ENCODE measurements at regions not wholly inside any gene's neighbourhood (a gene's known extent, or its start where the extent isn't known, plus 50 kb on each side); places are given as distances from the start of the nearest gene placed in this dataset.

DNA sequence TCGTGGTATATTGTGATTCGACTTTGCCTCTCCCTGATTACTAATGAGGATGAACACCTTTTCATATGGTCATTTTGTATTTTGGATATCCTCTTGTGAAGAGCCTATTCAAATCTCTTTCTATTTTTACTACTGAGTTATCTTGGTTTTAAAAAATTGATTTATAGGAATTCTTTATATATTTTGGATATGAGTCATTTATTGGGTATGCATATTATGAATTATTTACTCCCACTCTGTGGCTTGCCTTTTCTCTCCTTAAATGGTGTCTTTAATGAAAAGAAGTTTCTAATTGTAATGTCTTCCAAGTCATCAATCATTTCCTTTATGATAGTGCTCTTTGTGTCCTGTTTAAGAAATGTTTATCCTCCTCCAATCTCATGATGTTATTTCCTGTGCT lies 191.5 kb upstream of the DPH6 start:
- no peak for DNase-seq (ENCODE audit: low read depth)
- Histone ChIP-seq H3K36me3 (ENCODE audit: control insufficient read depth, insufficient read depth, low read length, severe bottlenecking) (no peaks in the 10 kb centered on the region), H3K9me3 (ENCODE audit: control insufficient read depth, low read length) (no peaks in the 10 kb centered on the region), H3K4me1 (ENCODE audit: control insufficient read depth, insufficient read depth, low read length) (no peaks in the 10 kb centered on the region), H3K9ac (ENCODE audit: low read length) (no peak overlapping the region), H3K27me3 (replicated peaks; ENCODE audit: control insufficient read depth, insufficient read depth, low read length) (no peaks in the 10 kb centered on the region), H3K4me3 (ENCODE audit: low read length) (no peak overlapping the region)

DNA sequence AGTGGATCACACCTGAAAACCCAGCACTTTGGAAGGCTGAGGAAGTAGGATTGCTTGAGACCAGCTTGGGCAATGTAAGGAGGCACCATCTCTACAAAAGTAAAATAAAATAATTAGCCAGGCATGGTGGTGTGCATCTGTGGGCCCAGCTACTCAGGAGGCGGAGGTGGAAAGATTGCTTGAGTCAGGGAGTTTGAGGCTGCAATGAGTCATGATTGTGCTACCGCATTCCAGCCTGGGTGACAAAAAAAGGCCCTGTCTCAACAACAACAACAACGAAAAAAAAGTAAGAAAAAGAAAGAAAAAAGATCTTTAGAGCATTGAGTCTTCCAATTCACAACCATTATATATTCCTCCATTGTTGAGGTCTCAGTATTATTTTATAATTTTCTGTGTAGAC lies 192.4 kb upstream of the DPH6 start:
- no peak for DNase-seq (ENCODE audit: low read depth)
- no peaks in the 10 kb centered on the region for H3K27me3 ChIP-seq (replicated peaks; ENCODE audit: control insufficient read depth, insufficient read depth, low read length)
- H3K9me3 ChIP-seq (ENCODE audit: control insufficient read depth, low read length): no peaks in the 10 kb centered on the region
- H3K9ac ChIP-seq (ENCODE audit: low read length): no peak overlapping the region
- H3K4me3 ChIP-seq (ENCODE audit: low read length): no peak overlapping the region
- no peaks in the 10 kb centered on the region for H3K4me1 ChIP-seq (ENCODE audit: control insufficient read depth, insufficient read depth, low read length)
- H3K36me3 ChIP-seq (ENCODE audit: control insufficient read depth, insufficient read depth, low read length, severe bottlenecking): no peaks in the 10 kb centered on the region

DNA sequence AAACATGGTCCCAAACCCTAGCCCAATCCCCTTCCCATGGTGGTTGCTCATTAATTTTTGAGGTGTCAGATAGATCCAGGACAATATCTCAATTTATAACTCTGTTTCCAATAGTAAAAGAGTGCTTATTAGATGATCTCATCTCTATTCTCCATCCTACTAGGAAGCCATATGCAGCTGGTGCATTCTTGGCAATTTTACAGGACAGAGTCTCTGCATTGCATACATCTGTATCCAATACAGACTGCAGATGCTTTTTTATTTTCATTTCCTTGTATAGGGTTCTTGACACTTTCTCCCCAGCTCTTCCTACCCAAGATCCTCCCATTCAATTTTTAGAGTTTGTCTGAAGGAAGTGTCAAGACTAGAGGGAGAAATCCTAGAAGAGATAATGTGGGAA lies 194.8 kb upstream of the DPH6 start:
- peak; percentile 86 for DNase-seq (ENCODE audit: low read depth)
- no peaks in the 10 kb centered on the region for H3K36me3 ChIP-seq (ENCODE audit: control insufficient read depth, insufficient read depth, low read length, severe bottlenecking)
- no peaks in the 10 kb centered on the region for H3K9me3 ChIP-seq (ENCODE audit: control insufficient read depth, low read length)
- no peak overlapping the region for H3K9ac ChIP-seq (ENCODE audit: low read length)
- no peaks in the 10 kb centered on the region for H3K27me3 ChIP-seq (replicated peaks; ENCODE audit: control insufficient read depth, insufficient read depth, low read length)
- no peaks in the 10 kb centered on the region for H3K4me1 ChIP-seq (ENCODE audit: control insufficient read depth, insufficient read depth, low read length)
- H3K4me3 ChIP-seq (ENCODE audit: low read length): no peak overlapping the region

DNA sequence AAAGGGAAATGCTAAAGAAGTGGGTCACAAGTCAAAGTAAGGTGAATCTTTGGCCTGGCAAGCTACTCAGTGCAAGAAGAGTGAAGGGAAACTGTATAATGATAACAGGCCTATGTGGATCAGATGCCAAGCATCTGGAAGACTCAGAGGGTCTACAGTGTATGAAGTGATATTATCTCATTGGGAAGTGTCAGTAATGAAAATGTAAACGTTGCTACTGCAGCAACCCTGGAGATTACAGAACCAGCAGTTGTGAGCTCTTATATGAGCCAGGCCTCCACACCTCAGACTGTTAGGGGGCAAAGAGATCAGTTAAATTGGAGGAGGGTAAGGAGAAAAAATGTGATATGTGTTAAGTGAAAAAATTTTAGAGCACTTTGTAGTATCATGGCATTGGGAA lies 195.4 kb upstream of the DPH6 start:
- H3K9me3 ChIP-seq (ENCODE audit: control insufficient read depth, low read length): no peaks in the 10 kb centered on the region
- no peaks in the 10 kb centered on the region for H3K36me3 ChIP-seq (ENCODE audit: control insufficient read depth, insufficient read depth, low read length, severe bottlenecking)
- no peaks in the 10 kb centered on the region for H3K27me3 ChIP-seq (replicated peaks; ENCODE audit: control insufficient read depth, insufficient read depth, low read length)
- no peak overlapping the region for H3K4me3 ChIP-seq (ENCODE audit: low read length)
- no peaks in the 10 kb centered on the region for H3K4me1 ChIP-seq (ENCODE audit: control insufficient read depth, insufficient read depth, low read length)
- DNase-seq (ENCODE audit: low read depth): no peak
- H3K9ac ChIP-seq (ENCODE audit: low read length): no peak overlapping the region

DNA sequence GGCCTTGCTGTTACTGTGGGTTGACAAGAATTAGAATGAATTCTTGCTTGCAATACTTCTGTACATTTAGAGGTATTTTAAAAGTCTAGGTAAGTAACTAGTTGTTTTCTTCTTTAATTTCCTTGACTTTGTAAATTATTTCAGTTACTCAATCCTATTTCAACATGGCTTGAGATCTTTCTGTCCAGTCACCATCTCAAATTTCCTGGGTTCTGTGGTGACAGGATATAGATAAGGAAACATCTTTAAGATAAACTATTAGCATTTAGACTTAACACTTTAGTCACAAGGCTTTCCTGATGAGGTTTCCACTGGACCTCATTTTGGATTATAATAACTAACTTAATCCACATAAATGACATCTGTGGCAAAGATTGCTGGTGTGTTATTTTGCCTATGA lies 195.9 kb upstream of the DPH6 start:
- Histone ChIP-seq H3K27me3 (replicated peaks; ENCODE audit: control insufficient read depth, insufficient read depth, low read length) (no peaks in the 10 kb centered on the region), H3K36me3 (ENCODE audit: control insufficient read depth, insufficient read depth, low read length, severe bottlenecking) (no peaks in the 10 kb centered on the region), H3K9ac (ENCODE audit: low read length) (no peak overlapping the region), H3K9me3 (ENCODE audit: control insufficient read depth, low read length) (no peaks in the 10 kb centered on the region), H3K4me3 (ENCODE audit: low read length) (no peak overlapping the region), H3K4me1 (ENCODE audit: control insufficient read depth, insufficient read depth, low read length) (no peaks in the 10 kb centered on the region)
- peak; percentile 34 for DNase-seq (ENCODE audit: low read depth)

DNA sequence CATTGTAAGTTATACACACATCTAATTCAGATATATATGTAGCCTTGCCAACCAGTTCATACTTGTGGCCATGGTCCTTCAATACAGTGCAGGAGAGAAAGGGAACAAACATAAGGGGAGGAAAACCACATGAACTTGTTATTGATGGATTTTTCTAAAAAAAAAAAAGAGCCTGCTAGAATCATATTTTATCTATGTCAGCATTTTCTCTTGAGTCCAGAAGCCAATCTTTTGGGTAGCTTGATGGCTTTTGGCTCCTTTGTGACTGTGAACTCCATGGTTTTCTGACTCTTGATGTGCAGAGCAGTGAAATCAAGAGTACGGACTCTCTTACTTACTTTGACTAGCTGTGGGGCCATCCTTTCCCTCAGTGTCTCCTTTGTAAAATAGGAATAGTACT lies 197.4 kb upstream of the DPH6 start:
- Histone ChIP-seq H3K4me1 (ENCODE audit: control insufficient read depth, insufficient read depth, low read length) (no peaks in the 10 kb centered on the region), H3K36me3 (ENCODE audit: control insufficient read depth, insufficient read depth, low read length, severe bottlenecking) (no peaks in the 10 kb centered on the region), H3K9me3 (ENCODE audit: control insufficient read depth, low read length) (no peaks in the 10 kb centered on the region), H3K4me3 (ENCODE audit: low read length) (no peak overlapping the region), H3K27me3 (replicated peaks; ENCODE audit: control insufficient read depth, insufficient read depth, low read length) (no peaks in the 10 kb centered on the region), H3K9ac (ENCODE audit: low read length) (no peak overlapping the region)
- DNase-seq (ENCODE audit: low read depth): no peak

DNA sequence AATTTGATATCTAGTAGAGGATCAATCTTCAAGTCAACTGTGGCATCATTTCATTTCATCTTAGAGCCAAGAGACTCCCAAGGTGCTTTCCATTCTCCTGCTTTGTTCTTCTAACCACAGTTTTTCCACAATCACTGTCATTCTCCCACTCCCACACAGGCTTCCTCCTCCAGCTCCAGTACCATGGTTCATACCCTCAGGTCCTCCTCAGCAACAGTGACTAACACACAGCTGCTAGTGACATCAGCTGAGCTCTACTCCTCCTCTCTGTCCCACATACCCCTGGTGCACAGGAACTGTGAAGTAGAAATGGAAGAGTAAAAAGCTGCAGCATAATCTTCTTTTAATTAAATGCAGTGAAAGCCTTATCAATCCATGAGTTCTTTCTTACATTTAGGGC lies 200.2 kb upstream of the DPH6 start:
- DNase-seq (ENCODE audit: low read depth): no peak
- Histone ChIP-seq H3K27me3 (replicated peaks; ENCODE audit: control insufficient read depth, insufficient read depth, low read length) (no peaks in the 10 kb centered on the region), H3K4me3 (ENCODE audit: low read length) (no peak overlapping the region), H3K4me1 (ENCODE audit: control insufficient read depth, insufficient read depth, low read length) (peaks cover 8% of the 10 kb centered on the region), H3K9ac (ENCODE audit: low read length) (no peak overlapping the region), H3K9me3 (ENCODE audit: control insufficient read depth, low read length) (no peaks in the 10 kb centered on the region), H3K36me3 (ENCODE audit: control insufficient read depth, insufficient read depth, low read length, severe bottlenecking) (no peaks in the 10 kb centered on the region)

DNA sequence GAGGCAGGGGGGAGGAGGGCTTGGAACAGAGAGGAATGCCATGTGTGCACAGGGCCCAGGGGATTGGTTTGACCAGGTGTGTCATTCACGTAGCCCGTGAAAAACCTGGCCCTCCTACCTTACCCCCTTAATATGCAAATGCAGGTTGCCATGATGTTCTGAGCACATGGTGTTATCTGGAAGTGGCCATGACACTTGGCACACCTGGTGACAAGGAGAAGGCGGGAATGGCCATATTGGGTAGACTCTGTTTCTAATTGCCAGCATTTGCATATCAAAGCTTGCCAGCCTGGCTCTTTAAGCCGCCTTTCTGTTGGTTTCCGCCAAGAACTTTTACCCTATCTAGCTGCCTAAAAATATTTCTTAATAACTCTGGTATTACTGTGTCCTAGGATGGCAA lies 202.1 kb upstream of the DPH6 start:
- peaks cover 10% of the 10 kb centered on the region for H3K4me1 ChIP-seq (ENCODE audit: control insufficient read depth, insufficient read depth, low read length)
- no peaks in the 10 kb centered on the region for H3K9me3 ChIP-seq (ENCODE audit: control insufficient read depth, low read length)
- DNase-seq (ENCODE audit: low read depth): no peak

DNA sequence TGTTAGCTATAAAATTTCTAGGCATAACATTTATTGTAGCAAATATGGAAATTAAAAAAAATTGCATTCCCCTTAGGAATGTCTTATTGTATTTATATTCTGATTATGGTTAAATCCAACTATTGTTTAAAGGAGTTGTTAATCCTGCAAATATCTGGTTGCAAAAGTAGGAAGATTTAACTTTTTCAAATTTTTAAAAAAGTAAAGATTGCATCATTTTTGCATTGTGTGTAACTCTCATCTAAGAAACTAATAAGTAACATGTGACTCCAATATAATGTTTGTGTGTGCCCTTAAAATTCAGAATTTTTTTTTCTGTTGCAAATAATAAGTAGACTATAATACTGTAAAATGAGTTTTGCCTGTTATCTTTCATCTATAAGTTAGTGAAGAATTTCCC lies 204.1 kb upstream of the DPH6 start:
- Histone ChIP-seq H3K4me3 (ENCODE audit: low read length) (no peak overlapping the region), H3K4me1 (ENCODE audit: control insufficient read depth, insufficient read depth, low read length) (peaks cover 24% of the 10 kb centered on the region), H3K9ac (ENCODE audit: low read length) (no peak overlapping the region), H3K9me3 (ENCODE audit: control insufficient read depth, low read length) (no peaks in the 10 kb centered on the region), H3K36me3 (ENCODE audit: control insufficient read depth, insufficient read depth, low read length, severe bottlenecking) (no peaks in the 10 kb centered on the region), H3K27me3 (replicated peaks; ENCODE audit: control insufficient read depth, insufficient read depth, low read length) (no peaks in the 10 kb centered on the region)
- DNase-seq (ENCODE audit: low read depth): peak; percentile 48

More for the DNA sequence above, 202.1 kb upstream of the DPH6 start:
- Histone ChIP-seq H3K36me3 (ENCODE audit: control insufficient read depth, insufficient read depth, low read length, severe bottlenecking) (no peaks in the 10 kb centered on the region), H3K4me3 (ENCODE audit: low read length) (no peak overlapping the region), H3K9ac (ENCODE audit: low read length) (no peak overlapping the region), H3K27me3 (replicated peaks; ENCODE audit: control insufficient read depth, insufficient read depth, low read length) (no peaks in the 10 kb centered on the region)

DNA sequence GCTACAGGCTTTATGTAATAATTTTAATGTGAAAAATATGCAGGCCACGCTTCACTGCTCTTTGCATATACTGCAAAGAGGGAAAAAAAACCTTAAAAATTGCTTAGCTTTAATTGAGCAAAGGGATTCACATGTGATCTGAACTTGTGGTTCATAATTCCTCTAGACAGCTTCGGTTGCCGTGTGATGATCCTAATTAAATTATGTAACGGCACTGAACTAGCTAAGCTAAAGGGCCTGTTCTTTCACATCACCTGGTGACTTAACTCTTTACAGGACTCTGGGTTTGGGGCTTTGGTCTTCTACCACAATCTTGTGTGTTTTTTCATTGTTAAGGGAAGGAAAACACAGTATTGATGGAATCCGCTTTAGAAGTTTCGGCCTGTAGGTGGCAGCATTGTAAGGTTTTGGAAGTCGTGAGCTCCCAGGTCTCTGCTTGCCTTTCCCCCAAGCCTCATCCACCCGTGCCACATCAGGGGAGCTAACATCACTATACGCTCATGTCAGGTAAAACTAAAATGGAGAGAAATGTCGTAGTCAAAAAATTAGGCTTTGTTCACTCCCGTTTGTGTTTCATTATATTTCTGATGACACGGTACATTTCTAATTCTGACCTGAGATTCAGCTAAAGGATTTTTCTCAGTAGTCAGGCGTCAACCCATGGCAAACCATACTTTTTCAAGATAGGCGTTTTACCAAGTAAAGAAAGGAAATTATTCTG lies 205.6 kb upstream of the DPH6 start:
- Histone ChIP-seq H3K9me3 (ENCODE audit: control insufficient read depth, low read length) (no peaks in the 10 kb centered on the region), H3K4me3 (ENCODE audit: low read length) (peak overlapping the region; percentile 31), H3K36me3 (ENCODE audit: control insufficient read depth, insufficient read depth, low read length, severe bottlenecking) (no peaks in the 10 kb centered on the region), H3K27me3 (replicated peaks; ENCODE audit: control insufficient read depth, insufficient read depth, low read length) (no peaks in the 10 kb centered on the region), H3K4me1 (ENCODE audit: control insufficient read depth, insufficient read depth, low read length) (peaks cover 35% of the 10 kb centered on the region), H3K9ac (ENCODE audit: low read length) (peak overlapping the region; percentile 3)
- peak; percentile 95 for DNase-seq (ENCODE audit: low read depth)

DNA sequence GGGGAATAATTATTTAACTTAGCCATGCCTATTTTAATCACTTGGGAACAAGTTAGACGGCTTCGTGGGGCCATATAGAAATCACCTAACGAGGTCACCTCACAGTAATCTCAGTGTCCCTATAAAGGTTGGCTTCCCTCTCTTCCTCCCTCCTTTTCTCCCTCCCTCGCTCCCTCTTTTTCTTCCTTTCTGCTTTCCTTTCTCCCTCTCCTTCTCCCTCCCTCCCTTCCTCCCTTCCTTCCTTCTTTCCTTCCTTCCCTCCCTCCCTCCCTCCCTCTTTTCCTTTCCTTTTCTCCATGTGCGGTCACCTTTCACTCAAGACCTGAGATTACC lies 206.1 kb upstream of the DPH6 start:
- no peak for DNase-seq (ENCODE audit: low read depth)
- Histone ChIP-seq H3K9me3 (ENCODE audit: control insufficient read depth, low read length) (no peaks in the 10 kb centered on the region), H3K9ac (ENCODE audit: low read length) (no peak overlapping the region), H3K27me3 (replicated peaks; ENCODE audit: control insufficient read depth, insufficient read depth, low read length) (no peaks in the 10 kb centered on the region), H3K4me3 (ENCODE audit: low read length) (no peak overlapping the region), H3K36me3 (ENCODE audit: control insufficient read depth, insufficient read depth, low read length, severe bottlenecking) (no peaks in the 10 kb centered on the region), H3K4me1 (ENCODE audit: control insufficient read depth, insufficient read depth, low read length) (peaks cover 35% of the 10 kb centered on the region)

DNA sequence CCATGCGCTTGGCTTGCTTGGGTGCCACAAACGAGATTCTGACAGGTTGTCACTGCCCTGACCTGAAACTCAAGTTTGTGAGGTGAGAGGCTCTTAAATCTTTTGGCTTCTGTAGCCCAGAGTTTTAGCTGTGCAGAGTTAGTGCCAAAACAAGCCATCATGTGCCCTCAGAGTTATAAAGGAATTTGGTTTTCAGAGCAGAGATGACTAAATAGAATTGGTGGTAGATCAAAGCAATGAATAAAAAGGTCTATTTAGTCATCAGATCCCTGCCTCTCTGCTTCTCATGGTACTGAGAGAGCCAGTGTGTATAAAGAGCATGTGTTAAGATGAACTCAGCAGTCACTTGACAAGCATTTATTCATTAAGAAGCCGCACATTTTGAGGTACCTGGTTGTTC lies 207.5 kb upstream of the DPH6 start:
- no peaks in the 10 kb centered on the region for H3K27me3 ChIP-seq (replicated peaks; ENCODE audit: control insufficient read depth, insufficient read depth, low read length)
- H3K4me3 ChIP-seq (ENCODE audit: low read length): no peak overlapping the region
- H3K9me3 ChIP-seq (ENCODE audit: control insufficient read depth, low read length): no peaks in the 10 kb centered on the region
- peak; percentile 36 for DNase-seq (ENCODE audit: low read depth)
- no peaks in the 10 kb centered on the region for H3K36me3 ChIP-seq (ENCODE audit: control insufficient read depth, insufficient read depth, low read length, severe bottlenecking)
- peaks cover 35% of the 10 kb centered on the region for H3K4me1 ChIP-seq (ENCODE audit: control insufficient read depth, insufficient read depth, low read length)
- no peak overlapping the region for H3K9ac ChIP-seq (ENCODE audit: low read length)
